ENCODE measurements at regions not wholly inside any gene's neighbourhood (a gene's known extent, or its start where the extent isn't known, plus 50 kb on each side); places are given as distances from the start of the nearest gene placed in this dataset.

GRCh38 chr21:19145682-19146293, 742.2 kb upstream of the TMPRSS15 start:
- Histone ChIP-seq H3K27me3 (ENCODE audit: insufficient read depth, low read length, poor library complexity, severe bottlenecking) (no peaks in the 10 kb centered on the region), H3K36me3 (ENCODE audit: insufficient read depth, low read length) (no peaks in the 10 kb centered on the region), H3K9me3 (ENCODE audit: low read length) (no peaks in the 10 kb centered on the region), H3K4me1 (ENCODE audit: insufficient read depth, low read length) (no peaks in the 10 kb centered on the region), H3K4me3 (ENCODE audit: low read length) (no peak overlapping the region), H3K27ac (ENCODE audit: low read depth, low read length) (no peak overlapping the region)
- Mint-ChIP-seq H3K36me3 (no peaks in the 10 kb centered on the region), H3K4me3 (no peak overlapping the region), H3K27ac (no peak overlapping the region), H3K27me3 (no peaks in the 10 kb centered on the region), H3K9me3 (peaks cover 4 to 26% (median 15%) of the 10 kb centered on the region in 5 donors), H3K4me1 (no peaks in the 10 kb centered on the region)
- DNase-seq, result no peak
- POLR2A ChIA-PET, result no interaction called here
- CTCF ChIA-PET, result no interaction called here

- POLR2A ChIA-PET, result no interaction called here
These were observed 744.5 kb upstream of the TMPRSS15 start for GRCh38 chr21:19148056-19148455.

GRCh38 chr21:19171585-19171984, 768.0 kb upstream of the TMPRSS15 start:
- Mint-ChIP-seq H3K27ac (no peak overlapping the region), H3K27me3 (no peaks in the 10 kb centered on the region), H3K4me3 (no peak overlapping the region), H3K4me1 (no peaks in the 10 kb centered on the region), H3K9me3 (peaks cover 0 to 25% (median 8%) of the 10 kb centered on the region in 5 donors), H3K36me3 (no peaks in the 10 kb centered on the region)
- no peaks in the 10 kb centered on the region for H3K4me1 ChIP-seq (ENCODE audit: insufficient read depth, low read length)
- no peaks in the 10 kb centered on the region for H3K27me3 ChIP-seq (ENCODE audit: insufficient read depth, low read length, poor library complexity, severe bottlenecking)
- H3K36me3 ChIP-seq (ENCODE audit: insufficient read depth, low read length), result no peaks in the 10 kb centered on the region
- DNase-seq, result no peak
- H3K27ac ChIP-seq (ENCODE audit: low read depth, low read length), result no peak overlapping the region
- ChIA-PET POLR2A (no interaction called here), CTCF (no interaction called here)
- H3K4me3 ChIP-seq (ENCODE audit: low read length), result no peak overlapping the region
- no peaks in the 10 kb centered on the region for H3K9me3 ChIP-seq (ENCODE audit: low read length)

More at GRCh38 chr21:19148056-19148455, 744.5 kb upstream of the TMPRSS15 start:
- H3K27me3 Mint-ChIP-seq, result peaks cover 0 to 1% of the 10 kb centered on the region in 2 donors
- H3K4me1 ChIP-seq (ENCODE audit: insufficient read depth, low read length), result no peaks in the 10 kb centered on the region
- H3K4me3 Mint-ChIP-seq, result no peak overlapping the region
- no peaks in the 10 kb centered on the region for H3K36me3 ChIP-seq (ENCODE audit: insufficient read depth, low read length)
- H3K27ac Mint-ChIP-seq, result no peak overlapping the region
- CTCF ChIA-PET, result no interaction called here
- H3K9me3 Mint-ChIP-seq, result peaks cover 6 to 22% (median 11%) of the 10 kb centered on the region in 5 donors
- no peaks in the 10 kb centered on the region for H3K36me3 Mint-ChIP-seq
- no peak overlapping the region for H3K4me3 ChIP-seq (ENCODE audit: low read length)
- no peaks in the 10 kb centered on the region for H3K9me3 ChIP-seq (ENCODE audit: low read length)
- no peaks in the 10 kb centered on the region for H3K4me1 Mint-ChIP-seq
- no peak overlapping the region for H3K27ac ChIP-seq (ENCODE audit: low read depth, low read length)
- no peak for DNase-seq
- H3K27me3 ChIP-seq (ENCODE audit: insufficient read depth, low read length, poor library complexity, severe bottlenecking), result no peaks in the 10 kb centered on the region

GRCh38 chr21:19181604-19182140, 778.1 kb upstream of the TMPRSS15 start:
- Histone ChIP-seq H3K36me3 (ENCODE audit: insufficient read depth, low read length) (no peaks in the 10 kb centered on the region), H3K9me3 (ENCODE audit: low read length) (no peaks in the 10 kb centered on the region), H3K4me3 (ENCODE audit: low read length) (no peak overlapping the region), H3K4me1 (ENCODE audit: insufficient read depth, low read length) (no peaks in the 10 kb centered on the region), H3K27ac (ENCODE audit: low read depth, low read length) (no peak overlapping the region), H3K27me3 (ENCODE audit: insufficient read depth, low read length, poor library complexity, severe bottlenecking) (no peaks in the 10 kb centered on the region)
- POLR2A ChIA-PET, result no interaction called here
- no peak for DNase-seq
- Mint-ChIP-seq H3K27me3 (no peaks in the 10 kb centered on the region), H3K4me3 (no peak overlapping the region), H3K4me1 (no peaks in the 10 kb centered on the region), H3K27ac (no peak overlapping the region), H3K36me3 (no peaks in the 10 kb centered on the region), H3K9me3 (peaks cover 3 to 22% (median 9%) of the 10 kb centered on the region in 5 donors)
- CTCF ChIA-PET, result no interaction called here

- Histone ChIP-seq H3K27ac (ENCODE audit: low read depth, low read length) (no peak overlapping the region), H3K27me3 (ENCODE audit: insufficient read depth, low read length, poor library complexity, severe bottlenecking) (no peaks in the 10 kb centered on the region), H3K4me1 (ENCODE audit: insufficient read depth, low read length) (no peaks in the 10 kb centered on the region), H3K9me3 (ENCODE audit: low read length) (no peaks in the 10 kb centered on the region), H3K36me3 (ENCODE audit: insufficient read depth, low read length) (no peaks in the 10 kb centered on the region), H3K4me3 (ENCODE audit: low read length) (no peak overlapping the region)
- Mint-ChIP-seq H3K9me3 (peaks cover 3 to 39% (median 8%) of the 10 kb centered on the region in 5 donors), H3K27me3 (no peaks in the 10 kb centered on the region), H3K4me1 (no peaks in the 10 kb centered on the region), H3K4me3 (no peak overlapping the region), H3K36me3 (no peaks in the 10 kb centered on the region), H3K27ac (no peak overlapping the region)
- CTCF ChIA-PET, result no interaction called here
- POLR2A ChIA-PET, result no interaction called here
- DNase-seq, result no peak
These were observed 794.4 kb upstream of the TMPRSS15 start for GRCh38 chr21:19197950-19198349.

- no peaks in the 10 kb centered on the region for H3K4me1 Mint-ChIP-seq
- DNase-seq, result no peak
- Histone ChIP-seq H3K4me1 (ENCODE audit: insufficient read depth, low read length) (no peaks in the 10 kb centered on the region), H3K27me3 (ENCODE audit: insufficient read depth, low read length, poor library complexity, severe bottlenecking) (no peaks in the 10 kb centered on the region), H3K36me3 (ENCODE audit: insufficient read depth, low read length) (no peaks in the 10 kb centered on the region), H3K9me3 (ENCODE audit: low read length) (no peaks in the 10 kb centered on the region), H3K27ac (ENCODE audit: low read depth, low read length) (no peak overlapping the region), H3K4me3 (ENCODE audit: low read length) (no peak overlapping the region)
- H3K9me3 Mint-ChIP-seq, result peaks cover 3 to 37% (median 8%) of the 10 kb centered on the region in 5 donors
- POLR2A ChIA-PET, result no interaction called here
- H3K4me3 Mint-ChIP-seq, result no peak overlapping the region
- no peak overlapping the region for H3K27ac Mint-ChIP-seq
- H3K36me3 Mint-ChIP-seq, result no peaks in the 10 kb centered on the region
- CTCF ChIA-PET, result no interaction called here
- H3K27me3 Mint-ChIP-seq, result no peaks in the 10 kb centered on the region
These were observed 795.2 kb upstream of the TMPRSS15 start for GRCh38 chr21:19198801-19199200.

- Histone ChIP-seq H3K9me3 (ENCODE audit: low read length) (no peaks in the 10 kb centered on the region), H3K4me1 (ENCODE audit: insufficient read depth, low read length) (no peaks in the 10 kb centered on the region), H3K27me3 (ENCODE audit: insufficient read depth, low read length, poor library complexity, severe bottlenecking) (no peaks in the 10 kb centered on the region), H3K4me3 (ENCODE audit: low read length) (no peak overlapping the region), H3K36me3 (ENCODE audit: insufficient read depth, low read length) (no peaks in the 10 kb centered on the region), H3K27ac (ENCODE audit: low read depth, low read length) (no peak overlapping the region)
- no peaks in the 10 kb centered on the region for H3K4me1 Mint-ChIP-seq
- no peak overlapping the region for H3K4me3 Mint-ChIP-seq
- H3K9me3 Mint-ChIP-seq, result peaks cover 1 to 21% (median 8%) of the 10 kb centered on the region in 5 donors
- H3K36me3 Mint-ChIP-seq, result no peaks in the 10 kb centered on the region
- no peaks in the 10 kb centered on the region for H3K27me3 Mint-ChIP-seq
- ChIA-PET CTCF (no interaction called here), POLR2A (no interaction called here)
- DNase-seq, result no peak
- no peak overlapping the region for H3K27ac Mint-ChIP-seq
These were observed 814.6 kb upstream of the TMPRSS15 start for GRCh38 chr21:19218163-19218562.

GRCh38 chr21:19224090-19224489, 820.5 kb upstream of the TMPRSS15 start:
- ChIA-PET POLR2A (no interaction called here), CTCF (no interaction called here)
- Histone ChIP-seq H3K4me1 (ENCODE audit: insufficient read depth, low read length) (no peaks in the 10 kb centered on the region), H3K36me3 (ENCODE audit: insufficient read depth, low read length) (no peaks in the 10 kb centered on the region), H3K27me3 (ENCODE audit: insufficient read depth, low read length, poor library complexity, severe bottlenecking) (no peaks in the 10 kb centered on the region), H3K27ac (ENCODE audit: low read depth, low read length) (no peak overlapping the region), H3K9me3 (ENCODE audit: low read length) (no peaks in the 10 kb centered on the region), H3K4me3 (ENCODE audit: low read length) (no peak overlapping the region)
- Mint-ChIP-seq H3K4me1 (no peaks in the 10 kb centered on the region), H3K27ac (no peak overlapping the region), H3K27me3 (no peaks in the 10 kb centered on the region), H3K36me3 (peaks cover 0 to 1% (median 0%) of the 10 kb centered on the region in 3 donors), H3K9me3 (peaks cover 0 to 26% (median 4%) of the 10 kb centered on the region in 5 donors), H3K4me3 (no peak overlapping the region)
- DNase-seq, result no peak
